GM12873 (cell line): ENCODE measurements at regions not wholly inside any gene's neighbourhood (a gene's known extent, or its start where the extent isn't known, plus 50 kb on each side); places are given as distances from the start of the nearest gene placed in this dataset.

ENCODE experiments used
- TF ChIP-seq, protein P1 (sequence below): IDR thresholded peaks from 2 replicates; pipeline ENCODE4 v1.5.1; 2012; ENCODE audit warnings: low read depth, mild to moderate bottlenecking, moderate library complexity, low read length, control low read depth; ENCODE audit not compliant: insufficient read depth; ENCODE audit errors: missing control alignments

GRCh38 chr10:59104186-59104585, 72.3 kb upstream of the PHYHIPL start:
- TF ChIP-seq, protein P1, sequence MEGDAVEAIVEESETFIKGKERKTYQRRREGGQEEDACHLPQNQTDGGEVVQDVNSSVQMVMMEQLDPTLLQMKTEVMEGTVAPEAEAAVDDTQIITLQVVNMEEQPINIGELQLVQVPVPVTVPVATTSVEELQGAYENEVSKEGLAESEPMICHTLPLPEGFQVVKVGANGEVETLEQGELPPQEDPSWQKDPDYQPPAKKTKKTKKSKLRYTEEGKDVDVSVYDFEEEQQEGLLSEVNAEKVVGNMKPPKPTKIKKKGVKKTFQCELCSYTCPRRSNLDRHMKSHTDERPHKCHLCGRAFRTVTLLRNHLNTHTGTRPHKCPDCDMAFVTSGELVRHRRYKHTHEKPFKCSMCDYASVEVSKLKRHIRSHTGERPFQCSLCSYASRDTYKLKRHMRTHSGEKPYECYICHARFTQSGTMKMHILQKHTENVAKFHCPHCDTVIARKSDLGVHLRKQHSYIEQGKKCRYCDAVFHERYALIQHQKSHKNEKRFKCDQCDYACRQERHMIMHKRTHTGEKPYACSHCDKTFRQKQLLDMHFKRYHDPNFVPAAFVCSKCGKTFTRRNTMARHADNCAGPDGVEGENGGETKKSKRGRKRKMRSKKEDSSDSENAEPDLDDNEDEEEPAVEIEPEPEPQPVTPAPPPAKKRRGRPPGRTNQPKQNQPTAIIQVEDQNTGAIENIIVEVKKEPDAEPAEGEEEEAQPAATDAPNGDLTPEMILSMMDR, result no peak

DNA sequence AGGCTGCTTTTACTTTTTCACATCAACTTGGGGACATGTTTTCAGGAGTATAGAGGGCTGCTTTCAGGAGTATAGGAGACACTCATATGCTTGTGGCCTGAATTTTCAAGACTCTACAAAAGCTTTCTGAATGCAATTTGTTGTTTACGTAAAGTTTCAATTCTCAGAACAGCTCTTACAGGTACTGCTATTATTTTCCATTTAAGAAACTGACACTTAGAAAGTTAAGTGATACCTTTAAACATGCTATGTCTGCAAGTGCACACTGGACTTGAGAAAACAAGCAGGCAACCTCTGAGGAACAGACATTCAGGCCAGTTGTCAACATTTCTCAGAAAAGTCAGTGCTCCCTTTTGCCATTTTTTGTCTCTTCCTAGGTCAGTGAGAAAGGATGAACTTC, 70.0 kb upstream of the PHYHIPL start:
- TF ChIP-seq, protein P1, result no peak

DNA sequence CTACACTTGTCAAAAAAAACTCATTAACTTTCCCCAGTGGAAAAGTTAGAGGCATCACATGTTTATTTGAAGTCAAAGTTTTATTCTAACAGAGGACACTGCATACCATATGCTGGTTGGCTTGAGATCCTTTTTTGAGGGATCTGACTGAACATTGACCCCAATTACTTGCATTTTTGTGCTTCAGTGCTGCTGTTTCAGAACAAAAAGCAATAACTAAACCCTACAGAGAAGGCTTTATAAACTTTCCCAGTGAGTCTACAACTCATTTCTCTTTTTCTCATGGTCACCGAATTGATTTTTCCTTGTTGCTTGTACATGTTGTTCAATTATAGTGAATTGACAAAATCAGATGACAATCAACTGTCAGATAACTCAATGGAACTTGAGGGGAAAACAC, 69.3 kb upstream of the PHYHIPL start:
- TF ChIP-seq, protein P1, result no peak

GRCh38 chr10:59108296-59108870, 68.1 kb upstream of the PHYHIPL start:
- TF ChIP-seq, protein P1, result no peak

DNA sequence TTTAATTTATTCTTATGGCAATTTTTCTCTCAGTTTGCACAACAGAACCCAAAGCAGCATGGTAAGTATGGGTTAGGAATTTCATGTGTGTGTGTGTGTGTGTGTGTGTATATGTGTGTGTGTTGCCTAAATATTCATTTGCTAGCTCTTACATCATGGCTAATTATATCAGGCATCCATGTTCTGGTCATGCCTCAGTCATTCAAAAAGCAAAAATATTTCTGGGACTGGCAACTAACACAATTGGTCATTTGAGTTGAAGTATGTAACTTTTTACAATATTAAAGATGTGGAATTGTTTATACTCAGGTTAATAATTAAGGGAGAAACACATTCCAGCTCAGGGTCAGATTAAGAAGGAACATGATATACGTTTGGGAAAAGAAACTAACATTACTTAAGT, 67.6 kb upstream of the PHYHIPL start:
- TF ChIP-seq, protein P1, result no peak

- TF ChIP-seq, protein P1, result no peak
Observed at GRCh38 chr10:59109826-59110225, 66.6 kb upstream of the PHYHIPL start.

GRCh38 chr10:59124187-59124586, 52.3 kb upstream of the PHYHIPL start:
- TF ChIP-seq, protein P1, result no peak

DNA sequence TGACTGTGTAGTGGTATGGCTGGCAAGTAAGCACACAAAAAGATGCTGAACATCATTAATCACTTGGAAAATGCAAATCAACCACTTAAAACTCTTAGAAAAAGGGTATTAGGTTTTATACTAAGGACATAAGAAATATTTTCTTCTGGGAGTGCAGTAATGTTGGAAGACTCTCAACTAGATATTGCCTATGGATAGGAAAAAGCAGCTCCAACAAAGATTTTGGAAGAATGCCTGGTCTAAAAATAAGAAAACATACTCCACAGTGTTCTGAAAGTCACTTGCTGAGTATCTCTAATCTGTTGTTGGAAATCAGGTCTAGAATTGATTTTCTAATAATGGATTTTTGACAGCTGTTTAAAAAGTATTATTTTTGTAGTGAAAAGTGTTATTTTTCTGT, 50.8 kb upstream of the PHYHIPL start:
- TF ChIP-seq, protein P1, result no peak
